Inflammatory macrophage treated with lipopolysaccharide for 4 hours (primary cell): ENCODE measurements at regions not wholly inside any gene's neighbourhood (a gene's known extent, or its start where the extent isn't known, plus 50 kb on each side); places are given as distances from the start of the nearest gene placed in this dataset.
"Not testable (repeated sequence)": the region's sequence is repeated elsewhere in the genome, so short reads cannot be mapped to it uniquely, and the experiment has no call there.

Source experiments
- DNase-seq: peaks from one replicate; pipeline ENCODE4 v3.0.0-alpha.2; 2020

GRCh38 chr12:90489141-90489540, 465.8 kb downstream of the CCER1 start:
- DNase-seq, result no peak

GRCh38 chr12:90485560-90485959, 469.4 kb downstream of the CCER1 start:
- DNase-seq, result no peak

GRCh38 chr12:90484094-90484493, 470.9 kb downstream of the CCER1 start:
- no peak for DNase-seq

GRCh38 chr12:90481748-90482147, 473.2 kb downstream of the CCER1 start:
- DNase-seq, result no peak

GRCh38 chr12:90479237-90479636, 475.7 kb downstream of the CCER1 start:
- no peak for DNase-seq

GRCh38 chr12:90473831-90474230, 481.1 kb downstream of the CCER1 start:
- DNase-seq, result no peak

- no peak for DNase-seq
Measured at GRCh38 chr12:90460681-90461080, 494.3 kb downstream of the CCER1 start.

GRCh38 chr12:90456248-90456647, 498.7 kb downstream of the CCER1 start:
- DNase-seq, result no peak

- no peak for DNase-seq
Measured at GRCh38 chr12:90455756-90456155, 499.2 kb downstream of the CCER1 start.

- no peak for DNase-seq
Measured at GRCh38 chr12:90449611-90450010, 505.4 kb downstream of the CCER1 start.

GRCh38 chr12:90443466-90443865, 511.5 kb downstream of the CCER1 start:
- not testable (repeated sequence) for DNase-seq

- DNase-seq, result no peak
Measured at GRCh38 chr12:90441431-90441830, 513.5 kb downstream of the CCER1 start.

GRCh38 chr12:90428881-90429280, 526.1 kb downstream of the CCER1 start:
- DNase-seq, result no peak

- no peak for DNase-seq
Measured at GRCh38 chr12:90428465-90428864, 526.5 kb downstream of the CCER1 start.

- DNase-seq, result no peak
Measured at GRCh38 chr12:90423965-90424364, 531.0 kb downstream of the CCER1 start.

GRCh38 chr12:90410962-90411361, 544.0 kb downstream of the CCER1 start:
- DNase-seq, result no peak

GRCh38 chr12:90407841-90408240, 547.1 kb downstream of the CCER1 start:
- DNase-seq, result no peak

- peak; percentile 22 for DNase-seq
Measured at GRCh38 chr12:90404071-90404470, 550.9 kb downstream of the CCER1 start.

- DNase-seq, result no peak
Measured at GRCh38 chr12:90401185-90401584, 553.8 kb downstream of the CCER1 start.

GRCh38 chr12:90399357-90399756, 555.6 kb downstream of the CCER1 start:
- DNase-seq, result no peak

- DNase-seq, result no peak
Measured at GRCh38 chr12:90398285-90398836, 556.6 kb downstream of the CCER1 start.

GRCh38 chr12:90396556-90396955, 558.4 kb downstream of the CCER1 start:
- no peak for DNase-seq

- DNase-seq, result no peak
Measured at GRCh38 chr12:90393652-90394051, 561.3 kb downstream of the CCER1 start.

- no peak for DNase-seq
Measured at GRCh38 chr12:90393089-90393488, 561.9 kb downstream of the CCER1 start.

- peak; percentile 63 for DNase-seq
Measured at GRCh38 chr12:90390947-90391346, 564.0 kb downstream of the CCER1 start.

GRCh38 chr12:90368081-90368480, 586.9 kb downstream of the CCER1 start:
- DNase-seq, result no peak
